HepG2 (cell line): ENCODE measurements at regions not wholly inside any gene's neighbourhood (a gene's known extent, or its start where the extent isn't known, plus 50 kb on each side); places are given as distances from the start of the nearest gene placed in this dataset.

Source experiments
- ATAC-seq: fragments of 200-7000 bp; cut with Tn5 transposase; 3 replicates; pipeline ENCODE4 v1.9.1; 2020; ENCODE audit warnings: mild to moderate bottlenecking, moderate library complexity
- BruUV-seq: library from RNA; stranded (reverse); fragments of 400-500 nt; replicated peaks from 2 replicates; lab custom pipeline; 2021; lab: Mats Ljungman, UMichigan
- CTCF ChIA-PET: fragments of 300-600 bp; formaldehyde crosslinking; extraction: SDS; loops from one replicate; lab custom pipeline; 2021; ENCODE audit warnings: low total read pairs, inconsistent platforms, low intra/inter-chr PET ratio; lab: Yijun Ruan, JAX
- POLR2A ChIA-PET: fragments of 350-600 bp; sonication (Branson Sonifier 250); formaldehyde crosslinking; loops from one replicate; lab custom pipeline; 2020; ENCODE audit warnings: antibody characterized with exemption, inconsistent platforms; lab: Yijun Ruan, JAX
- DNase-seq: peaks from one replicate; pipeline ENCODE4 v3.0.0-alpha.2; 2015; ENCODE audit warnings: low spot score
- FAIRE-seq: peaks from 3 replicates; lab custom pipeline; 2011; peaks lifted over from hg19 to GRCh38; lab: Jason Lieb, UNC
- H2AFZ ChIP-seq: one replicate; pipeline ENCODE4 v1.6.1; 2011; ENCODE audit warnings: low read length, inconsistent platforms
- H3K27ac ChIP-seq: fragments of 300-600 bp; 3 replicates; pipeline ENCODE4 v1.8.0; 2011; ENCODE audit warnings: mixed run types, mild to moderate bottlenecking, mixed read lengths, low read length, inconsistent platforms; ENCODE audit not compliant: insufficient read depth; ENCODE audit errors: extremely low read length
- H3K27me3 ChIP-seq, 2 experiments: fragments of 200-600 bp in 1 of 2; 2 replicates in 1 of 2; 3 replicates in 1 of 2; pipeline versions ENCODE4 v1.6.0 to v1.8.0; 2011; ENCODE audit warnings: low read length in 2 of 2, mild to moderate bottlenecking in 2 of 2, moderate library complexity in 2 of 2, inconsistent platforms in 1 of 2; ENCODE audit not compliant: insufficient read depth in 2 of 2, control insufficient read depth in 1 of 2
- H3K36me3 ChIP-seq, 2 experiments: fragments of 200-600 bp in 1 of 2; replicated peaks in 1 of 2; 2 replicates in 1 of 2; 3 replicates in 1 of 2; pipeline versions ENCODE4 v1.5.1 to v1.8.0; 2011; ENCODE audit warnings: low read length in 2 of 2, inconsistent platforms in 1 of 2; ENCODE audit not compliant: insufficient read depth in 2 of 2, control insufficient read depth in 1 of 2
- H3K4me1 ChIP-seq: 2 replicates; pipeline ENCODE4 v1.5.1; 2012; ENCODE audit warnings: low read length, inconsistent platforms; ENCODE audit not compliant: insufficient read depth
- H3K4me2 ChIP-seq: 2 replicates; pipeline ENCODE4 v1.6.0; 2011; ENCODE audit warnings: low read depth, low read length, inconsistent platforms
- H3K4me3 ChIP-seq, 3 experiments: fragments of 200-600 bp in 1 of 3; sonication (generic), shearing (Covaris generic) in 1 of 3; replicated peaks in 1 of 3; 2 replicates each; pipeline ENCODE4 v1.5.1; 2011 to 2016; ENCODE audit warnings: low read length in 3 of 3, inconsistent platforms in 2 of 3, low read depth in 2 of 3, mild to moderate bottlenecking in 2 of 3, control low read depth in 1 of 3, mixed read lengths in 1 of 3; ENCODE audit not compliant: insufficient read depth in 1 of 3
- H3K79me2 ChIP-seq: one replicate; pipeline ENCODE4 v1.6.1; 2011; ENCODE audit warnings: low read length, inconsistent platforms; ENCODE audit not compliant: insufficient read depth
- H3K9ac ChIP-seq: 2 replicates; pipeline ENCODE4 v1.6.0; 2011; ENCODE audit warnings: mild to moderate bottlenecking, low read depth, low read length, inconsistent platforms; ENCODE audit not compliant: insufficient read depth
- H3K9me3 ChIP-seq: 2 replicates; pipeline ENCODE4 v1.5.1; 2012; ENCODE audit warnings: mild to moderate bottlenecking, low read length
- H4K20me1 ChIP-seq: 2 replicates; pipeline ENCODE4 v1.6.0; 2011; ENCODE audit warnings: inconsistent platforms, mild to moderate bottlenecking, low read length, moderate library complexity; ENCODE audit not compliant: insufficient read depth
- ATF1 ChIP-seq: IDR thresholded peaks from 2 replicates; pipeline ENCODE4 v1.6.1; 2016; ENCODE audit warnings: mild to moderate bottlenecking, control low read depth
- CREBL2 ChIP-seq: sonication (generic); formaldehyde crosslinking; IDR thresholded peaks from 2 replicates; pipeline ENCODE4 v1.8.1; 2023; ENCODE audit warnings: missing genetic modification reagents, mild to moderate bottlenecking, borderline replicate concordance
- HOXA9 ChIP-seq: sonication (generic); formaldehyde crosslinking; IDR thresholded peaks from 2 replicates; pipeline ENCODE4 v1.8.1; 2022; ENCODE audit warnings: missing genetic modification reagents, mild to moderate bottlenecking, moderate library complexity, borderline replicate concordance
- JUND ChIP-seq: sonication (generic); formaldehyde crosslinking; IDR thresholded peaks from 2 replicates; pipeline ENCODE4 v1.8.0; 2022; ENCODE audit warnings: mild to moderate bottlenecking, missing genetic modification reagents
- TAF15 ChIP-seq: fragments of 200-400 bp; formaldehyde crosslinking; IDR thresholded peaks from one replicate; pipeline ENCODE4 v1.6.1; 2018; ENCODE audit warnings: mild to moderate bottlenecking, low read depth, low read length; ENCODE audit not compliant: poor library complexity, severe bottlenecking
- XRCC5 ChIP-seq: fragments of 200-400 bp; formaldehyde crosslinking; optimal IDR thresholded peaks from 2 replicates; pipeline ENCODE3; 2017; ENCODE audit warnings: mild to moderate bottlenecking, low read length
- ZNF629 ChIP-seq: sonication (generic); formaldehyde crosslinking; conservative IDR thresholded peaks from 2 replicates; pipeline ENCODE4 v1.5.0; 2020; ENCODE audit warnings: missing genetic modification reagents
- ZNF761 ChIP-seq: sonication (generic); formaldehyde crosslinking; conservative IDR thresholded peaks from 2 replicates; pipeline ENCODE4 v1.4.0; 2020; ENCODE audit warnings: mild to moderate bottlenecking, missing genetic modification reagents
- WGBS: methylation state at CpG from one replicate; pipeline ENCODE4 v1.1.6; 2017; ENCODE audit warnings: low lambda C conversion rate; 5-methylcytosine and 5-hydroxymethylcytosine counted together
- in situ Hi-C: cut with HindIII; loops from 2 replicates; pipeline ENCODE4 v1.10.0; 2017; ENCODE audit warnings: low pct_unique_long_range_greater_than_20kb; ENCODE audit not compliant: extremely low pct_ligation_motif_present
- intact Hi-C: fragments of 100-400 bp; cut with micrococcal nuclease; formaldehyde crosslinking; loops from one replicate; pipeline ENCODE4 v1.10.0; 2022; ENCODE audit not compliant: unreplicated experiment
- TF ChIP-seq, protein P1 (sequence below): sonication (generic); formaldehyde crosslinking; IDR thresholded peaks from 2 replicates; pipeline ENCODE4 v1.5.0; 2020; ENCODE audit warnings: mild to moderate bottlenecking, missing genetic modification reagents, moderate library complexity
- TF ChIP-seq, protein P2 (sequence below): sonication (generic); formaldehyde crosslinking; IDR thresholded peaks from 2 replicates; pipeline ENCODE4 v1.5.1; 2020; ENCODE audit warnings: mild to moderate bottlenecking, missing genetic modification reagents, moderate library complexity
- TF ChIP-seq, protein P3 (sequence below): sonication (generic); formaldehyde crosslinking; IDR thresholded peaks from 2 replicates; pipeline ENCODE4 v1.5.0; 2020; ENCODE audit warnings: missing genetic modification reagents
- TF ChIP-seq, protein P4 (sequence below): sonication (generic); formaldehyde crosslinking; IDR thresholded peaks from 2 replicates; pipeline ENCODE4 v1.4.0; 2020; ENCODE audit warnings: missing genetic modification reagents

DNA sequence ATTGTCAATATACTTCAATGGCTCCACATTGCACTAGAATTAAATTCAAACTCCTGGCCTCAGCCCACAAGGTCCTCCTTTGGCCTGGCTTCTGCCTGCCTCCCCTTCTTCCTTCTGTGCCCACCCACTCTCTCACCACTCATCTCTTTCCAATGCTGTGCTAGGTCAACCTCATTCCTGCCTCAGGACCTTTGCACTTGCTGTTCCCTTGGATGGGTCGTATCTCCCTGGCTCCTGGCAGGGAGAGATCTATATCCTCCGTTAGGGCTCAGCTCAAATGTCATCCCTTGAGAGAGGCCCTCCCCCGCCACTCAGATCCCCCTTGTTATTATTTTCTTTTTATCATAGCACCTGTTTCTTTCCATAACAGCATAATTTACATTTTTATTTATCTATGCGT is 79.9 kb upstream of the LHX5 start:
- ATAC-seq (no peak), FAIRE-seq (no peak), DNase-seq (no peak)
- H3K9ac ChIP-seq, result no peak overlapping the region
- in situ Hi-C loops, result no loop called here
- H3K27ac ChIP-seq, result no peak overlapping the region
- WGBS, result 3% methylated on average over 4 of the region's 4 CpGs
- H3K27me3 ChIP-seq, result peaks cover 0 to 2% of the 10 kb centered on the region in 2 experiments; a peak in 2 of 5 replicates
- no peak overlapping the region for H2AFZ ChIP-seq
- no peaks in the 10 kb centered on the region for H4K20me1 ChIP-seq
- no peaks in the 10 kb centered on the region for H3K36me3 ChIP-seq
- no peak overlapping the region for H3K4me2 ChIP-seq
- TF ChIP-seq ZNF629 (CRISPR knock-in tag) (no peak), XRCC5 (no peak)
- H3K4me3 ChIP-seq, result no peak overlapping the region
- ChIA-PET CTCF (no interaction called here), POLR2A (no interaction called here)
- no peaks in the 10 kb centered on the region for H3K79me2 ChIP-seq
- H3K4me1 ChIP-seq, result no peaks in the 10 kb centered on the region
- no TSS peak for BruUV-seq
- H3K9me3 ChIP-seq, result no peaks in the 10 kb centered on the region
- intact Hi-C loops, result no loop called here

GRCh38 chr12:113548467-113548866 is 76.8 kb upstream of the LHX5 start:
- 23% methylated on average over 2 of the region's 2 CpGs for WGBS
- DNase-seq (no peak), ATAC-seq (no peak), FAIRE-seq (no peak)
- intact Hi-C loops (no loop called here), in situ Hi-C loops (no loop called here)
- H3K27me3 ChIP-seq, result peaks cover 0 to 2% of the 10 kb centered on the region in 2 experiments; a peak in 2 of 5 replicates
- no TSS peak for BruUV-seq
- no peak overlapping the region for H2AFZ ChIP-seq
- H3K4me1 ChIP-seq, result no peaks in the 10 kb centered on the region
- H4K20me1 ChIP-seq, result no peaks in the 10 kb centered on the region
- H3K9me3 ChIP-seq, result no peaks in the 10 kb centered on the region
- no peak overlapping the region for H3K4me3 ChIP-seq
- no peak overlapping the region for H3K27ac ChIP-seq
- no peak overlapping the region for H3K4me2 ChIP-seq
- no peaks in the 10 kb centered on the region for H3K79me2 ChIP-seq
- ChIA-PET CTCF (no interaction called here), POLR2A (no interaction called here)
- no peak overlapping the region for H3K9ac ChIP-seq
- H3K36me3 ChIP-seq, result no peaks in the 10 kb centered on the region
- TF ChIP-seq, protein P1, sequence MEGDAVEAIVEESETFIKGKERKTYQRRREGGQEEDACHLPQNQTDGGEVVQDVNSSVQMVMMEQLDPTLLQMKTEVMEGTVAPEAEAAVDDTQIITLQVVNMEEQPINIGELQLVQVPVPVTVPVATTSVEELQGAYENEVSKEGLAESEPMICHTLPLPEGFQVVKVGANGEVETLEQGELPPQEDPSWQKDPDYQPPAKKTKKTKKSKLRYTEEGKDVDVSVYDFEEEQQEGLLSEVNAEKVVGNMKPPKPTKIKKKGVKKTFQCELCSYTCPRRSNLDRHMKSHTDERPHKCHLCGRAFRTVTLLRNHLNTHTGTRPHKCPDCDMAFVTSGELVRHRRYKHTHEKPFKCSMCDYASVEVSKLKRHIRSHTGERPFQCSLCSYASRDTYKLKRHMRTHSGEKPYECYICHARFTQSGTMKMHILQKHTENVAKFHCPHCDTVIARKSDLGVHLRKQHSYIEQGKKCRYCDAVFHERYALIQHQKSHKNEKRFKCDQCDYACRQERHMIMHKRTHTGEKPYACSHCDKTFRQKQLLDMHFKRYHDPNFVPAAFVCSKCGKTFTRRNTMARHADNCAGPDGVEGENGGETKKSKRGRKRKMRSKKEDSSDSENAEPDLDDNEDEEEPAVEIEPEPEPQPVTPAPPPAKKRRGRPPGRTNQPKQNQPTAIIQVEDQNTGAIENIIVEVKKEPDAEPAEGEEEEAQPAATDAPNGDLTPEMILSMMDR, result no peak
- TF ChIP-seq ATF1 (CRISPR knock-in tag), result no peak
- TF ChIP-seq HOXA9 (CRISPR knock-in tag), result no peak
- TF ChIP-seq, protein P2, sequence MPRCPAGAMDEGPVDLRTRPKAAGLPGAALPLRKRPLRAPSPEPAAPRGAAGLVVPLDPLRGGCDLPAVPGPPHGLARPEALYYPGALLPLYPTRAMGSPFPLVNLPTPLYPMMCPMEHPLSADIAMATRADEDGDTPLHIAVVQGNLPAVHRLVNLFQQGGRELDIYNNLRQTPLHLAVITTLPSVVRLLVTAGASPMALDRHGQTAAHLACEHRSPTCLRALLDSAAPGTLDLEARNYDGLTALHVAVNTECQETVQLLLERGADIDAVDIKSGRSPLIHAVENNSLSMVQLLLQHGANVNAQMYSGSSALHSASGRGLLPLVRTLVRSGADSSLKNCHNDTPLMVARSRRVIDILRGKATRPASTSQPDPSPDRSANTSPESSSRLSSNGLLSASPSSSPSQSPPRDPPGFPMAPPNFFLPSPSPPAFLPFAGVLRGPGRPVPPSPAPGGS, result no peak
- TF ChIP-seq, protein P3, sequence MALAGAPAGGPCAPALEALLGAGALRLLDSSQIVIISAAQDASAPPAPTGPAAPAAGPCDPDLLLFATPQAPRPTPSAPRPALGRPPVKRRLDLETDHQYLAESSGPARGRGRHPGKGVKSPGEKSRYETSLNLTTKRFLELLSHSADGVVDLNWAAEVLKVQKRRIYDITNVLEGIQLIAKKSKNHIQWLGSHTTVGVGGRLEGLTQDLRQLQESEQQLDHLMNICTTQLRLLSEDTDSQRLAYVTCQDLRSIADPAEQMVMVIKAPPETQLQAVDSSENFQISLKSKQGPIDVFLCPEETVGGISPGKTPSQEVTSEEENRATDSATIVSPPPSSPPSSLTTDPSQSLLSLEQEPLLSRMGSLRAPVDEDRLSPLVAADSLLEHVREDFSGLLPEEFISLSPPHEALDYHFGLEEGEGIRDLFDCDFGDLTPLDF, result no peak
- TF ChIP-seq, protein P4, sequence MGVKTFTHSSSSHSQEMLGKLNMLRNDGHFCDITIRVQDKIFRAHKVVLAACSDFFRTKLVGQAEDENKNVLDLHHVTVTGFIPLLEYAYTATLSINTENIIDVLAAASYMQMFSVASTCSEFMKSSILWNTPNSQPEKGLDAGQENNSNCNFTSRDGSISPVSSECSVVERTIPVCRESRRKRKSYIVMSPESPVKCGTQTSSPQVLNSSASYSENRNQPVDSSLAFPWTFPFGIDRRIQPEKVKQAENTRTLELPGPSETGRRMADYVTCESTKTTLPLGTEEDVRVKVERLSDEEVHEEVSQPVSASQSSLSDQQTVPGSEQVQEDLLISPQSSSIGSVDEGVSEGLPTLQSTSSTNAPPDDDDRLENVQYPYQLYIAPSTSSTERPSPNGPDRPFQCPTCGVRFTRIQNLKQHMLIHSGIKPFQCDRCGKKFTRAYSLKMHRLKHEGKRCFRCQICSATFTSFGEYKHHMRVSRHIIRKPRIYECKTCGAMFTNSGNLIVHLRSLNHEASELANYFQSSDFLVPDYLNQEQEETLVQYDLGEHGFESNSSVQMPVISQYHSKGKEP (CRISPR knock-in tag), result no peak
- TF ChIP-seq TAF15, result no peak
- TF ChIP-seq JUND (CRISPR knock-in tag), result no peak
- no peak for TF ChIP-seq CREBL2
- no peak for TF ChIP-seq ZNF761
